ENCODE measurements at regions not wholly inside any gene's neighbourhood (a gene's known extent, or its start where the extent isn't known, plus 50 kb on each side); places are given as distances from the start of the nearest gene placed in this dataset.

DNA sequence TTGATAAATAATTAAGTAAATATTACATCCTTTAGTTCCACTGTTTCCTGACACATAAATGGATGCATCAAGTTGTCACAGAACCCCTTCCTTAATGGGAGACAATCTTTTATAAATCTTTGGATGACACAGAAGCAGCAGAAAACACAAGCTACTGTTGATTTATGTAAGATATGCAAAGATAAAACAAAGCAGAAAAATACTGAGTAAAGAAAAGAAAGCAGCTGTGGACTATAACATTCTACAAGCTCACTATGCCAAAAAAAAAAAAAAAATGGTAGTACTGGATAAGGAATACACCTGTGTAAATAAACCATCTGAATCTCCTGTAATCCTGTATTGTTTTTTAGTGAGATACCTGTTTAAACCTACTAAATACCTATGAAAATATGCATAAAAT lies 92.0 kb upstream of the FAM180A start:
- no peak overlapping the region for H3K9ac ChIP-seq (ENCODE audit: low read length)
- H3K36me3 ChIP-seq (ENCODE audit: insufficient read depth, low read length), result no peaks in the 10 kb centered on the region
- no peak overlapping the region for H3K4me3 ChIP-seq (ENCODE audit: low read length)
- no peak for DNase-seq
- no peak overlapping the region for H3K4me2 ChIP-seq (ENCODE audit: low read depth, low read length, poor library complexity, severe bottlenecking)
- no peak overlapping the region for H3K27ac ChIP-seq (ENCODE audit: low read length)
- H4K20me1 ChIP-seq (ENCODE audit: insufficient read depth, low read depth, low read length), result no peaks in the 10 kb centered on the region
- H3K9me3 ChIP-seq (ENCODE audit: low read length), result no peaks in the 10 kb centered on the region
- H3K4me1 ChIP-seq (ENCODE audit: low read length), result peaks cover 15% of the 10 kb centered on the region
- no peaks in the 10 kb centered on the region for H3K27me3 ChIP-seq (ENCODE audit: low read length)
- H2AFZ ChIP-seq (ENCODE audit: low read length), result no peak overlapping the region
- no peaks in the 10 kb centered on the region for H3K9me2 ChIP-seq (replicated peaks; ENCODE audit: insufficient read depth, low read length)
- H3K79me2 ChIP-seq (ENCODE audit: low read length), result no peaks in the 10 kb centered on the region

DNA sequence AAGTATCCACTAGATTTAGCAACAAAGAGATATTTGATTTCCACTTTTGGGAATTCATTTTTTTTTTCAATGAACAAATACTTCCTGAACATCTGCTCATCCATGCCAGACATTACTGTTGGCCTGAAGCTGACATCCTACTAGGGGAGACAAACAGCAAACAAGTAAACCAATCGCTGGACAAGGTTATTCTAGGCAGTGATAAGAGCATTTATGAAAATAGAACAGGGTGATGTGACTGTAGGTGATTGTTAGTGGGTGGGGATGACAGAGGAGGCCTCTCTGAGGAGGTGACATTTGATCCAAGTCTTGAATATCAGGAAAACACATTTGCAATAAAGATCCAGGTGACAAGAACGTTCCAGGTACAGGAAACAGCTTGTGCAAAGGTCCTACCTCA lies 89.1 kb upstream of the FAM180A start:
- Histone ChIP-seq H3K4me1 (ENCODE audit: low read length) (peaks cover 8% of the 10 kb centered on the region), H3K9me2 (replicated peaks; ENCODE audit: insufficient read depth, low read length) (no peaks in the 10 kb centered on the region), H3K4me2 (ENCODE audit: low read depth, low read length, poor library complexity, severe bottlenecking) (no peak overlapping the region), H3K79me2 (ENCODE audit: low read length) (no peaks in the 10 kb centered on the region), H3K27me3 (ENCODE audit: low read length) (no peaks in the 10 kb centered on the region), H3K36me3 (ENCODE audit: insufficient read depth, low read length) (no peaks in the 10 kb centered on the region), H2AFZ (ENCODE audit: low read length) (no peak overlapping the region), H3K27ac (ENCODE audit: low read length) (no peak overlapping the region), H3K4me3 (ENCODE audit: low read length) (no peak overlapping the region), H4K20me1 (ENCODE audit: insufficient read depth, low read depth, low read length) (no peaks in the 10 kb centered on the region), H3K9ac (ENCODE audit: low read length) (no peak overlapping the region), H3K9me3 (ENCODE audit: low read length) (no peaks in the 10 kb centered on the region)
- no peak for DNase-seq

DNA sequence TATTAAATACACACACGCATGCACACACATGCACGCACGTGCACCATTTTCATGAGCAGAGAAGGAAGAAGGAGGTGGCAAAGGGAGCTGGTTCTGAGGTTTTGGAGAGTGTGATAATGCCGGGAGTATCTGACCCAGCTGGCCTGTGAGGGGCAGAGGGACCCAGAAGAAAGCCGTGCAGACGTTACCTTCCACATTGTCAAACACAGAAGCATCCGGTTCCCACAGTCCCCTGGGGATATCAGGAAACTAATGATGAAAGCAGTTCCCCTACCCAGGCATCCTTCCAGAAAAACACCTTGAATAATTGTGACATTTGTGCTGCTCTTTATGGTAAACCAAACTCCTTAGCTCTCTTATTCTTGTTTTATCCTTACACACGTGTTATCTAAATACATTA lies 85.7 kb upstream of the FAM180A start:
- Histone ChIP-seq H3K9me2 (replicated peaks; ENCODE audit: insufficient read depth, low read length) (no peaks in the 10 kb centered on the region), H3K36me3 (ENCODE audit: insufficient read depth, low read length) (no peaks in the 10 kb centered on the region), H3K9ac (ENCODE audit: low read length) (no peak overlapping the region), H3K79me2 (ENCODE audit: low read length) (no peaks in the 10 kb centered on the region), H3K4me3 (ENCODE audit: low read length) (no peak overlapping the region), H2AFZ (ENCODE audit: low read length) (no peak overlapping the region), H3K4me1 (ENCODE audit: low read length) (no peaks in the 10 kb centered on the region; the same call in 1 of the 2 replicates), H3K4me2 (ENCODE audit: low read depth, low read length, poor library complexity, severe bottlenecking) (no peak overlapping the region), H3K9me3 (ENCODE audit: low read length) (no peaks in the 10 kb centered on the region), H3K27me3 (ENCODE audit: low read length) (no peaks in the 10 kb centered on the region), H3K27ac (ENCODE audit: low read length) (no peak overlapping the region), H4K20me1 (ENCODE audit: insufficient read depth, low read depth, low read length) (no peaks in the 10 kb centered on the region)
- DNase-seq, result no peak

DNA sequence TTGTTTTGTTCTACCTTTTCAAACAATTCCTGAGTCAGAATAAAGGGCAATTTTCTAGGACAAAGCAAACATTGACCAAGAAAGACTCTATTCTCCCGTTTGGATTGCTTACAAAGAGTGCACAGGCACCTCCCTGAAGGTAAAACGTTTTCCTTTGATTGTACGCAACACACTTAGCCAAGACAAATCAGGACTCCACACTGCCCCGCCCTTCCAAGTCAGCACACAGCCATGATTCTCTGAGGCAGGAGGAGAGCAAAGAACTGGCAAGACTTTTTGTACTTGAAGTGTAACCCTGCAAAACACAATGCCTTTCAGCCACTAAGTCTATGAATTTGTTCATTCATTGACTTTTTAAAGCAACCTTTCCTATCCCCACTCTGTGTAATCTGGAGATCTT lies 85.0 kb upstream of the FAM180A start:
- H3K9me3 ChIP-seq (ENCODE audit: low read length), result no peaks in the 10 kb centered on the region
- no peaks in the 10 kb centered on the region for H4K20me1 ChIP-seq (ENCODE audit: insufficient read depth, low read depth, low read length)
- H3K79me2 ChIP-seq (ENCODE audit: low read length), result no peaks in the 10 kb centered on the region
- no peak overlapping the region for H3K9ac ChIP-seq (ENCODE audit: low read length)
- H3K4me3 ChIP-seq (ENCODE audit: low read length), result no peak overlapping the region
- no peak overlapping the region for H3K4me2 ChIP-seq (ENCODE audit: low read depth, low read length, poor library complexity, severe bottlenecking)
- H3K27ac ChIP-seq (ENCODE audit: low read length), result no peak overlapping the region
- H3K36me3 ChIP-seq (ENCODE audit: insufficient read depth, low read length), result no peaks in the 10 kb centered on the region
- no peaks in the 10 kb centered on the region; the same call in 1 of the 2 replicates for H3K4me1 ChIP-seq (ENCODE audit: low read length)
- H3K9me2 ChIP-seq (replicated peaks; ENCODE audit: insufficient read depth, low read length), result no peaks in the 10 kb centered on the region
- H3K27me3 ChIP-seq (ENCODE audit: low read length), result no peaks in the 10 kb centered on the region
- no peak overlapping the region for H2AFZ ChIP-seq (ENCODE audit: low read length)
- no peak for DNase-seq

DNA sequence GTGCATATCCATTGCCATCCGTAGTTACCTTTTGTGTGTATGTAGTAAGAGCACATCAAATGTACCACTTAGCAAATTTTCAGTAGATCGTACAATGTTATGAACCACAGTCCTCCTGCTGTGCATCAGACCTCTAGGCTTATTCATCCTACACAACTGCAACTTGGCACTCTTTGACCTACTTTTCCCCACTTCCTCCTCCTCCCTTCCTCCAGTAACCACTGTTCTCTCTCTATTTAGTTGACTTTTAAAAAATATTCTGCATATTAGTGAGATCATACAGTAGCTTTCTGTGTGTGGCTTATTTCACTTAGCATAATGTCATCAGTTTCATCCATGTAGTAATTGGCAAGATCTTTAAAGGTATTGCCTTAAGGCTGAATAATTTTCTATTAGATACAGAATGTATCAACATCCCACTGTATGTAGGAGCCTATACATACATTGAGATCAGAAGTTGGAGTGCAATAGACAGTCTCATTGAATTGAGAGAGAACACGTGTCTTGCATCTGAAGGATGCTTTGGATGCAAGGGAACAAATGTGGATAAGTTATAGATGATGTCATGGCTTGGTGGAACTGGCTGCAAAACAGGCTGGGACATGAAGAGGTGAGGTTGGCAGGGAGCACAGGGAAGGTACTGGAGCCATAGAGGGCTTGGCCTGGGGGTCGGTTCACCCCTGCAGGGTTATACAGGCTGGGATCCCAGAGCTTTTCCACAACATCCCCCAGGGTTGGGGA lies 83.0 kb upstream of the FAM180A start:
- Histone ChIP-seq H3K9me3 (ENCODE audit: low read length) (no peaks in the 10 kb centered on the region), H3K9me2 (replicated peaks; ENCODE audit: insufficient read depth, low read length) (no peaks in the 10 kb centered on the region), H4K20me1 (ENCODE audit: insufficient read depth, low read depth, low read length) (no peaks in the 10 kb centered on the region), H3K27me3 (ENCODE audit: low read length) (no peaks in the 10 kb centered on the region), H3K4me3 (ENCODE audit: low read length) (no peak overlapping the region), H3K4me1 (ENCODE audit: low read length) (peaks cover 8% of the 10 kb centered on the region), H3K79me2 (ENCODE audit: low read length) (no peaks in the 10 kb centered on the region), H3K9ac (ENCODE audit: low read length) (no peak overlapping the region), H2AFZ (ENCODE audit: low read length) (no peak overlapping the region), H3K4me2 (ENCODE audit: low read depth, low read length, poor library complexity, severe bottlenecking) (no peak overlapping the region), H3K36me3 (ENCODE audit: insufficient read depth, low read length) (no peaks in the 10 kb centered on the region), H3K27ac (ENCODE audit: low read length) (no peak overlapping the region)
- DNase-seq, result no peak

DNA sequence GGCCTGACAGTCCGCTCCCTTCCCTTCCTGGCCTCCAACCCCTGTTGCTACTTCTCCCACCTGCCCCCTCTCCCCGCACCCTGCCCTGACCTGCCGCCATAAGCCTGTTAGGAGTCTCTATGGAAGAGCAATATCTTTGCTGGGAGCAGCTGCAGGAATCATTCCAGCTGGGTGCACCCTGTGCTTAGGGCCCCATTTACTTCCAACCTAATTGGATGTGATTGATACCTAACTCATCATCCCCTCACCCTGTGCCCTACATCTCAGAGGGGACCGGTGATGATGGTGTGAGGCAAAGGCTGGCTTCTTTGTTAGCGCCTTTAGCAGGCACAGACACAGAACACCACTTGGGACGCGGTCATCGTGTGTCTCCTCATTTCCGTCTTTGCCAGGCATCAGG lies 80.0 kb upstream of the FAM180A start:
- Histone ChIP-seq H3K27me3 (ENCODE audit: low read length) (no peaks in the 10 kb centered on the region), H3K9ac (ENCODE audit: low read length) (no peak overlapping the region), H3K27ac (ENCODE audit: low read length) (no peak overlapping the region), H2AFZ (ENCODE audit: low read length) (no peak overlapping the region), H3K9me3 (ENCODE audit: low read length) (no peaks in the 10 kb centered on the region), H3K4me3 (ENCODE audit: low read length) (no peak overlapping the region), H3K4me2 (ENCODE audit: low read depth, low read length, poor library complexity, severe bottlenecking) (no peak overlapping the region), H4K20me1 (ENCODE audit: insufficient read depth, low read depth, low read length) (no peaks in the 10 kb centered on the region), H3K79me2 (ENCODE audit: low read length) (no peaks in the 10 kb centered on the region), H3K36me3 (ENCODE audit: insufficient read depth, low read length) (no peaks in the 10 kb centered on the region), H3K4me1 (ENCODE audit: low read length) (peaks cover 8% of the 10 kb centered on the region), H3K9me2 (replicated peaks; ENCODE audit: insufficient read depth, low read length) (no peaks in the 10 kb centered on the region)
- DNase-seq, result no peak

DNA sequence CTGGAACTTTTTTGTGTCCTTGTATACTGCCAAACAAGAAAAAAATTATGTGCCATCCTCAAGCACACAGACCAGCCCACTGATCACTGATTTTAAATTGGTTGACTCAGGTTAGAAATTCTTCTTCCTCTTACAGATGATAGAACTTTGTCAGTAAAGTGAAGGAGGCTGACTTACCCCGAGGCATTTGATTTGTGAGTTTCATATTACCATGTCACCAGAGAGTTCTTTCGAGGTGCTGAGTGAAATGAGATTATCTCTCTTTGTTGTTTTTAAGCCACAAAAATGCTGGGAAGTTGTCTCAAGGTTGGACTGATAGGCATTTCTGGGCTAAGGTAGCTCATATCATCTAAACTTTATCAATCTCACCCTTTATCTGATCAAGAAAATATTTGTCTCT lies 78.8 kb upstream of the FAM180A start:
- H4K20me1 ChIP-seq (ENCODE audit: insufficient read depth, low read depth, low read length), result no peaks in the 10 kb centered on the region
- H3K9me3 ChIP-seq (ENCODE audit: low read length), result no peaks in the 10 kb centered on the region
- H2AFZ ChIP-seq (ENCODE audit: low read length), result no peak overlapping the region
- no peaks in the 10 kb centered on the region for H3K79me2 ChIP-seq (ENCODE audit: low read length)
- H3K27me3 ChIP-seq (ENCODE audit: low read length), result no peaks in the 10 kb centered on the region
- peak; percentile 53 for DNase-seq
- no peak overlapping the region for H3K4me2 ChIP-seq (ENCODE audit: low read depth, low read length, poor library complexity, severe bottlenecking)
- no peak overlapping the region for H3K27ac ChIP-seq (ENCODE audit: low read length)
- no peaks in the 10 kb centered on the region for H3K9me2 ChIP-seq (replicated peaks; ENCODE audit: insufficient read depth, low read length)
- no peak overlapping the region for H3K4me3 ChIP-seq (ENCODE audit: low read length)
- peaks cover 18% of the 10 kb centered on the region for H3K4me1 ChIP-seq (ENCODE audit: low read length)
- H3K9ac ChIP-seq (ENCODE audit: low read length), result no peak overlapping the region
- H3K36me3 ChIP-seq (ENCODE audit: insufficient read depth, low read length), result no peaks in the 10 kb centered on the region

DNA sequence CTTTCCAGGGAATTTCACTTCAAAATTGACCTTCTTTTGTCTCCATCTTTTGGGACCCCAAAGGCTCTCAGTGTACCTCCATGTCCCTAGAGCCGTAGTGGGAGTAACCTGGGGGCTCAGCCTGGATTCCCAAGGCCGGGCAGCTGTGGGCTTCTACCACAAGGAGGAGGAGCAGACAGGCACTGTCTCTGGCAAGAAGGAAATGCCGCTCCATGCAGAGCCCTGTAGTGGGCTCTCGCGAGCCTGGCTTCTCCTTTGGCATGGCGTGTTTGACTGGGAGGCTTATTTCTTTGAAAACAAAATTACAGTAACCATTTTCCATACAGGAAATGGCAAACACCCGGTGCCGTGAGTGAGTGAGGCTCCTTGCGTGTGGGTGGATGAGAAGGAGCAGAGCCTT lies 76.8 kb upstream of the FAM180A start:
- Histone ChIP-seq H3K4me3 (ENCODE audit: low read length) (no peak overlapping the region), H3K4me2 (ENCODE audit: low read depth, low read length, poor library complexity, severe bottlenecking) (no peak overlapping the region), H3K27me3 (ENCODE audit: low read length) (no peaks in the 10 kb centered on the region), H3K36me3 (ENCODE audit: insufficient read depth, low read length) (no peaks in the 10 kb centered on the region), H4K20me1 (ENCODE audit: insufficient read depth, low read depth, low read length) (no peaks in the 10 kb centered on the region), H3K4me1 (ENCODE audit: low read length) (peaks cover 29% of the 10 kb centered on the region), H3K9me2 (replicated peaks; ENCODE audit: insufficient read depth, low read length) (no peaks in the 10 kb centered on the region), H3K27ac (ENCODE audit: low read length) (no peak overlapping the region), H2AFZ (ENCODE audit: low read length) (no peak overlapping the region), H3K9ac (ENCODE audit: low read length) (no peak overlapping the region), H3K79me2 (ENCODE audit: low read length) (no peaks in the 10 kb centered on the region), H3K9me3 (ENCODE audit: low read length) (no peaks in the 10 kb centered on the region)
- no peak for DNase-seq

All from Karpas-422 (cell line).